ENCODE measurements at regions not wholly inside any gene's neighbourhood (a gene's known extent, or its start where the extent isn't known, plus 50 kb on each side); places are given as distances from the start of the nearest gene placed in this dataset.

DNA sequence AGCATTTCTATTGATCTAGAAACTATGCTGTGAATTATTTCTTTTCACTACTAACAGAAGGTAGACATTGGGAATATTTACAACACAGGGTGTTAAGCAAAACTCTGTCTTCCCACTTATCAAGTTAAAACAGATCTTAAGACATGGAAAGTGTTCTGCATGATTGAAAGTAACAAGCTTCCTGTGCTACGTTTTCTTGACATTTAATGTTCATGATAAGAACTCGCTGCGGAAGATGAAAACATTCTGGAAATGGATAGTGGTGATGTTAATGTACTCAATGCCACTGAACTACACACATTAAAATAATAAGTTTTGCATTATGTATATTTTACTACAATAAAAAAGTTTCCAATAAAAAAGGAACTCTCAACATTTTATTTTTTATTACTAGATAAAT, 74.4 kb upstream of the SCN7A start:
- Histone ChIP-seq H3K36me3 (ENCODE audit: insufficient read depth, low read length) (no peaks in the 10 kb centered on the region), H3K9me3 (ENCODE audit: insufficient read depth, low read depth, low read length) (no peaks in the 10 kb centered on the region), H2AFZ (ENCODE audit: low read depth, low read length) (no peak overlapping the region), H3K4me1 (ENCODE audit: insufficient read depth, low read length) (peaks cover 2% of the 10 kb centered on the region), H3K27ac (ENCODE audit: low read depth, low read length) (no peak overlapping the region), H3K9ac (ENCODE audit: low read length) (no peak overlapping the region), H4K20me1 (ENCODE audit: insufficient read depth, low read length) (no peaks in the 10 kb centered on the region), H3K4me3 (ENCODE audit: insufficient read depth, low read depth, low read length) (no peak overlapping the region), H3K4me2 (ENCODE audit: low read length) (no peak overlapping the region), H3K79me2 (ENCODE audit: insufficient read depth, low read length) (no peaks in the 10 kb centered on the region), H3K27me3 (ENCODE audit: insufficient read depth, low read length) (no peaks in the 10 kb centered on the region)
- Mint-ChIP-seq H3K9me3 (ENCODE audit: unreplicated experiment) (no peaks in the 10 kb centered on the region), H3K27me3 (ENCODE audit: low read depth, unreplicated experiment) (no peaks in the 10 kb centered on the region), H3K36me3 (ENCODE audit: low read depth, unreplicated experiment) (no peaks in the 10 kb centered on the region), H3K4me3 (ENCODE audit: unreplicated experiment) (no peak overlapping the region), H3K4me1 (ENCODE audit: low read depth, unreplicated experiment) (peaks cover 6% of the 10 kb centered on the region), H3K27ac (ENCODE audit: unreplicated experiment) (no peak overlapping the region)
- TF ChIP-seq, protein P1, sequence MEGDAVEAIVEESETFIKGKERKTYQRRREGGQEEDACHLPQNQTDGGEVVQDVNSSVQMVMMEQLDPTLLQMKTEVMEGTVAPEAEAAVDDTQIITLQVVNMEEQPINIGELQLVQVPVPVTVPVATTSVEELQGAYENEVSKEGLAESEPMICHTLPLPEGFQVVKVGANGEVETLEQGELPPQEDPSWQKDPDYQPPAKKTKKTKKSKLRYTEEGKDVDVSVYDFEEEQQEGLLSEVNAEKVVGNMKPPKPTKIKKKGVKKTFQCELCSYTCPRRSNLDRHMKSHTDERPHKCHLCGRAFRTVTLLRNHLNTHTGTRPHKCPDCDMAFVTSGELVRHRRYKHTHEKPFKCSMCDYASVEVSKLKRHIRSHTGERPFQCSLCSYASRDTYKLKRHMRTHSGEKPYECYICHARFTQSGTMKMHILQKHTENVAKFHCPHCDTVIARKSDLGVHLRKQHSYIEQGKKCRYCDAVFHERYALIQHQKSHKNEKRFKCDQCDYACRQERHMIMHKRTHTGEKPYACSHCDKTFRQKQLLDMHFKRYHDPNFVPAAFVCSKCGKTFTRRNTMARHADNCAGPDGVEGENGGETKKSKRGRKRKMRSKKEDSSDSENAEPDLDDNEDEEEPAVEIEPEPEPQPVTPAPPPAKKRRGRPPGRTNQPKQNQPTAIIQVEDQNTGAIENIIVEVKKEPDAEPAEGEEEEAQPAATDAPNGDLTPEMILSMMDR (IDR thresholded peaks at IDR 0.05; ENCODE audit: insufficient read depth, low read depth, low read length), result no peak
- TF ChIP-seq EZH2 (IDR thresholded peaks at IDR 0.05; ENCODE audit: insufficient read depth, low read length), result no peak
- DNase-seq (ENCODE audit: low read depth), result no peak
- FAIRE-seq, result no peak

DNA sequence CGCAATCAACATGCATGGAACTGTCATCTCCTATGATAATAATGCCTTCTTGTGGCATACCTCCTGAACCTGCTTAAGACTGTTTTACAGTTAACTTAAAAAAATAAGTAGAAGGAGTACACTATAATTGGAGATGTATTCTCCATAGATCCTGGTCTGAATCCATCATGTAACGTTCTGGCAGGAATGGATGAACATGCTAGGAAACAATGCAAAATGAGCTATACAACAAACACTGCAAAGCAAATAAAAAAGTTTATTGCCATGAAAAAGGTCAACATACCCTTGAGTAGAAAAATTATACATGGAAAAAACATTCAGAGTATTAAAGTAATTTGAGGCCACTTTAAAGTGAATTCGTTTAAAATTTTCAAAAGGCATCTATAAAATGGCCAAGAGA, 71.5 kb upstream of the SCN7A start:
- no peak for TF ChIP-seq EZH2 (IDR thresholded peaks at IDR 0.05; ENCODE audit: insufficient read depth, low read length)
- TF ChIP-seq, protein P1 (IDR thresholded peaks at IDR 0.05; ENCODE audit: insufficient read depth, low read depth, low read length), result no peak
- H3K4me3 ChIP-seq (ENCODE audit: insufficient read depth, low read depth, low read length), result no peak overlapping the region
- H3K27me3 ChIP-seq (ENCODE audit: insufficient read depth, low read length), result no peaks in the 10 kb centered on the region
- no peaks in the 10 kb centered on the region for H3K36me3 ChIP-seq (ENCODE audit: insufficient read depth, low read length)
- no peaks in the 10 kb centered on the region for H3K9me3 Mint-ChIP-seq (ENCODE audit: unreplicated experiment)
- no peaks in the 10 kb centered on the region for H3K4me1 Mint-ChIP-seq (ENCODE audit: low read depth, unreplicated experiment)
- H3K4me1 ChIP-seq (ENCODE audit: insufficient read depth, low read length), result no peaks in the 10 kb centered on the region
- H3K4me2 ChIP-seq (ENCODE audit: low read length), result no peak overlapping the region
- FAIRE-seq (no peak), DNase-seq (ENCODE audit: low read depth) (no peak)
- H3K36me3 Mint-ChIP-seq (ENCODE audit: low read depth, unreplicated experiment), result no peaks in the 10 kb centered on the region
- no peaks in the 10 kb centered on the region for H3K9me3 ChIP-seq (ENCODE audit: insufficient read depth, low read depth, low read length)
- H4K20me1 ChIP-seq (ENCODE audit: insufficient read depth, low read length), result no peaks in the 10 kb centered on the region
- no peaks in the 10 kb centered on the region for H3K27me3 Mint-ChIP-seq (ENCODE audit: low read depth, unreplicated experiment)
- no peak overlapping the region for H3K27ac ChIP-seq (ENCODE audit: low read depth, low read length)
- no peaks in the 10 kb centered on the region for H3K79me2 ChIP-seq (ENCODE audit: insufficient read depth, low read length)
- H3K27ac Mint-ChIP-seq (ENCODE audit: unreplicated experiment), result no peak overlapping the region
- H3K4me3 Mint-ChIP-seq (ENCODE audit: unreplicated experiment), result no peak overlapping the region
- no peak overlapping the region for H2AFZ ChIP-seq (ENCODE audit: low read depth, low read length)
- H3K9ac ChIP-seq (ENCODE audit: low read length), result no peak overlapping the region

DNA sequence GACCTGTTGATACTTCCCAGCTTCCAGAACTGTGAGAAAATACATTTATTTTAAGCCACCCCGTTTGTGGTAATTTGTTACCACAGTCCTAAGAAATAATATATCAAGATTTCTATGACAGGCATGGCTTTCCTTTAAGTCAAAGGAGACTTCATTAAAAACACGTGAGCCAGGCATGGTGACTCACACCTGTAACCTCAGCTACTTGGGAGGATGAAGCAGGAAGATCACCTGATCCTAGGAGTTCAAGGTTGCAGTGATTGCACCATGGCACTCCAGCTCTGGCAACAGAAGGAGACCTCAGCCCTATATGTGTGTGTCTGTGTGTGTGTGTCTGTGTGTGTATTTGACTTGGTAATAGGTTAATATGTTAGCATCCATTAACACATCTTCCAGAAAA, 69.8 kb upstream of the SCN7A start:
- H3K9ac ChIP-seq (ENCODE audit: low read length), result no peak overlapping the region
- no peaks in the 10 kb centered on the region for H3K27me3 Mint-ChIP-seq (ENCODE audit: low read depth, unreplicated experiment)
- no peaks in the 10 kb centered on the region for H3K9me3 Mint-ChIP-seq (ENCODE audit: unreplicated experiment)
- H3K27ac Mint-ChIP-seq (ENCODE audit: unreplicated experiment), result no peak overlapping the region
- TF ChIP-seq EZH2 (IDR thresholded peaks at IDR 0.05; ENCODE audit: insufficient read depth, low read length), result no peak
- TF ChIP-seq, protein P1 (IDR thresholded peaks at IDR 0.05; ENCODE audit: insufficient read depth, low read depth, low read length), result no peak
- no peak overlapping the region for H3K27ac ChIP-seq (ENCODE audit: low read depth, low read length)
- no peaks in the 10 kb centered on the region for H3K27me3 ChIP-seq (ENCODE audit: insufficient read depth, low read length)
- no peaks in the 10 kb centered on the region for H3K79me2 ChIP-seq (ENCODE audit: insufficient read depth, low read length)
- FAIRE-seq, result no peak
- peak; percentile 14 for DNase-seq (ENCODE audit: low read depth)
- no peaks in the 10 kb centered on the region for H4K20me1 ChIP-seq (ENCODE audit: insufficient read depth, low read length)
- H3K36me3 ChIP-seq (ENCODE audit: insufficient read depth, low read length), result no peaks in the 10 kb centered on the region
- H3K4me3 Mint-ChIP-seq (ENCODE audit: unreplicated experiment), result no peak overlapping the region
- no peaks in the 10 kb centered on the region for H3K9me3 ChIP-seq (ENCODE audit: insufficient read depth, low read depth, low read length)
- H2AFZ ChIP-seq (ENCODE audit: low read depth, low read length), result no peak overlapping the region
- no peaks in the 10 kb centered on the region for H3K36me3 Mint-ChIP-seq (ENCODE audit: low read depth, unreplicated experiment)
- no peaks in the 10 kb centered on the region for H3K4me1 Mint-ChIP-seq (ENCODE audit: low read depth, unreplicated experiment)
- H3K4me2 ChIP-seq (ENCODE audit: low read length), result no peak overlapping the region
- no peak overlapping the region for H3K4me3 ChIP-seq (ENCODE audit: insufficient read depth, low read depth, low read length)
- no peaks in the 10 kb centered on the region for H3K4me1 ChIP-seq (ENCODE audit: insufficient read depth, low read length)
